GM23248 (cell line): ENCODE measurements at regions not wholly inside any gene's neighbourhood (a gene's known extent, or its start where the extent isn't known, plus 50 kb on each side); places are given as distances from the start of the nearest gene placed in this dataset.
A peak's percentile ranks its signal among the peaks of the same experiment; 100 is the strongest.

Experiments used
- DNase-seq: peaks from one replicate; pipeline ENCODE4 v3.0.0-alpha.2; 2015
- H2AFZ ChIP-seq: fragments of 200-600 bp; sonication (generic); 2 replicates; pipeline ENCODE4 v1.6.1; 2016; ENCODE audit warnings: antibody characterized with exemption
- H3F3A ChIP-seq: fragments of 200-600 bp; sonication (generic); 2 replicates; pipeline ENCODE4 v1.6.1; 2016; ENCODE audit warnings: mild to moderate bottlenecking, antibody characterized with exemption, mixed run types; ENCODE audit not compliant: insufficient read depth
- H3K27ac ChIP-seq: fragments of 200-600 bp; sonication (generic); 2 replicates; pipeline ENCODE4 v1.5.1; 2016; ENCODE audit warnings: mild to moderate bottlenecking
- H3K27me3 ChIP-seq: fragments of 200-600 bp; sonication (generic); replicated peaks from 2 replicates; pipeline ENCODE4 v1.6.1; 2016; ENCODE audit warnings: mild to moderate bottlenecking; ENCODE audit not compliant: insufficient read depth
- H3K36me3 ChIP-seq: fragments of 200-600 bp; sonication (generic); 2 replicates; pipeline ENCODE4 v1.6.1; 2016; ENCODE audit warnings: low read depth, mild to moderate bottlenecking
- H3K4me1 ChIP-seq: fragments of 200-600 bp; sonication (generic); 2 replicates; pipeline ENCODE4 v1.6.1; 2016; ENCODE audit warnings: mild to moderate bottlenecking; ENCODE audit not compliant: insufficient read depth
- H3K4me2 ChIP-seq: fragments of 200-600 bp; sonication (generic); one replicate; pipeline ENCODE4 v1.6.1; 2016; ENCODE audit warnings: mild to moderate bottlenecking; ENCODE audit not compliant: unreplicated experiment
- H3K4me3 ChIP-seq: fragments of 200-600 bp; sonication (generic); 2 replicates; pipeline ENCODE4 v1.5.1; 2016; ENCODE audit warnings: mild to moderate bottlenecking
- H3K79me2 ChIP-seq: fragments of 200-600 bp; sonication (generic); 2 replicates; pipeline ENCODE4 v1.6.1; 2016; ENCODE audit warnings: mild to moderate bottlenecking; ENCODE audit not compliant: insufficient read depth
- H3K9ac ChIP-seq: fragments of 200-600 bp; sonication (generic); 2 replicates; pipeline ENCODE4 v1.6.1; 2016; ENCODE audit warnings: mild to moderate bottlenecking
- H3K9me2 ChIP-seq: fragments of 200-600 bp; sonication (generic); 2 replicates; pipeline ENCODE4 v1.6.1; 2016; ENCODE audit warnings: mixed run types, mild to moderate bottlenecking, moderate library complexity; ENCODE audit not compliant: insufficient read depth
- H3K9me3 ChIP-seq: fragments of 200-600 bp; sonication (generic); one replicate; pipeline ENCODE4 v1.6.1; 2017; ENCODE audit warnings: low read depth
- H4K20me1 ChIP-seq: fragments of 200-600 bp; sonication (generic); 2 replicates; pipeline ENCODE4 v1.6.0; 2016; ENCODE audit not compliant: insufficient read depth
- EZH2 ChIP-seq: fragments of 200-600 bp; sonication (generic); IDR thresholded peaks from 2 replicates; pipeline ENCODE4 v1.6.1; 2018; ENCODE audit warnings: antibody characterized with exemption, mild to moderate bottlenecking; ENCODE audit not compliant: insufficient read depth, poor library complexity, severe bottlenecking
- EZH2phosphoT487 ChIP-seq: fragments of 200-600 bp; sonication (generic); IDR thresholded peaks from 2 replicates; pipeline ENCODE4 v1.6.1; 2018; ENCODE audit warnings: antibody characterized with exemption, moderate library complexity, mild to moderate bottlenecking, low read depth; ENCODE audit not compliant: insufficient read depth
- WGBS, 2 experiments: methylation state at CpG; one replicate each; pipeline ENCODE4 v1.1.6; 2015 to 2017; ENCODE audit warnings: low lambda C conversion rate in 2 of 2, low coverage in 1 of 2; ENCODE audit errors: missing lambda C conversion rate in 2 of 2; 5-methylcytosine and 5-hydroxymethylcytosine counted together
- in situ Hi-C: fragments of 300-500 bp; cut with MboI; formaldehyde crosslinking; loops from 2 replicates; pipeline ENCODE4 v1.15.0; 2020

DNA sequence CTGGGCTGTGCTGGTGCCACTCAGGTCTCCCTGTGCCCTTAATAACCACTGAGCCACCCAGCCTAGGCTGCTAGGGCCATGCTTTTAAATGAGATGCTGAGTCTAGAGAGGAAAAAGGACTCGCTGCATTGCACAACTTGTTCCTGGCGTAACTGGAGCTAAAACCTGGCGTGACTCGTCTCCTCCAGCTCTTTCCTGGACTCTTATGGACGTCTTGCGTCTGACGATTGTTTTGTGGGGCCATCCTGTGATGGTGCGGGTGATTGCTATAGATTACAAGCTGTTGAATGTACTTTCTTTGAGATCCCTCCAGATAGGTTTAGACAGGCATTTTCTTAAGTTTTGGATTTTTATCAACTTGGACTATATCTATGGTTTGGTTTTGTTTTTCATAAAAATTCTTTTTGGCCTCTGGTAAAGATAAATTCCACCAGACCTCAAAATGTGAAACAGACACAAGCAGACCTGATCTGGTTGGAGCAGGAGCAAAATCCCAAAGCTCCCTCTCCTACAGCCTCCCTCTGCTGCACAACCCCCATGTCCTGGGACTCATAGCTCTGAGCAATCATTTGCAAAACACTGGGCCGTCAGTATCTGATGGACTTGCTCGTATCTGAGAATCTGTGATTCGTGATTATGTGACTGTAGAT, 230.3 kb downstream of the ARHGAP12 start:
- Histone ChIP-seq H3K9me3 (no peaks in the 10 kb centered on the region), H2AFZ (peak overlapping the region; percentile 82), H4K20me1 (no peaks in the 10 kb centered on the region), H3K36me3 (no peaks in the 10 kb centered on the region), H3K27me3 (no peaks in the 10 kb centered on the region), H3K4me2 (peak overlapping the region; percentile 72), H3K4me3 (peak overlapping the region; percentile 53), H3K9me2 (no peaks in the 10 kb centered on the region), H3K4me1 (peaks cover 29% of the 10 kb centered on the region), H3F3A (peaks cover 27% of the 10 kb centered on the region), H3K27ac (peak overlapping the region; percentile 91), H3K79me2 (no peaks in the 10 kb centered on the region), H3K9ac (peak overlapping the region; percentile 76)
- DNase-seq: peak; percentile 95
- WGBS, 2 experiments: 2 to 3% methylated on average over 11 of the region's 11 CpGs
- in situ Hi-C loops: no loop called here
- TF ChIP-seq EZH2phosphoT487 (no peak), EZH2 (no peak)

DNA sequence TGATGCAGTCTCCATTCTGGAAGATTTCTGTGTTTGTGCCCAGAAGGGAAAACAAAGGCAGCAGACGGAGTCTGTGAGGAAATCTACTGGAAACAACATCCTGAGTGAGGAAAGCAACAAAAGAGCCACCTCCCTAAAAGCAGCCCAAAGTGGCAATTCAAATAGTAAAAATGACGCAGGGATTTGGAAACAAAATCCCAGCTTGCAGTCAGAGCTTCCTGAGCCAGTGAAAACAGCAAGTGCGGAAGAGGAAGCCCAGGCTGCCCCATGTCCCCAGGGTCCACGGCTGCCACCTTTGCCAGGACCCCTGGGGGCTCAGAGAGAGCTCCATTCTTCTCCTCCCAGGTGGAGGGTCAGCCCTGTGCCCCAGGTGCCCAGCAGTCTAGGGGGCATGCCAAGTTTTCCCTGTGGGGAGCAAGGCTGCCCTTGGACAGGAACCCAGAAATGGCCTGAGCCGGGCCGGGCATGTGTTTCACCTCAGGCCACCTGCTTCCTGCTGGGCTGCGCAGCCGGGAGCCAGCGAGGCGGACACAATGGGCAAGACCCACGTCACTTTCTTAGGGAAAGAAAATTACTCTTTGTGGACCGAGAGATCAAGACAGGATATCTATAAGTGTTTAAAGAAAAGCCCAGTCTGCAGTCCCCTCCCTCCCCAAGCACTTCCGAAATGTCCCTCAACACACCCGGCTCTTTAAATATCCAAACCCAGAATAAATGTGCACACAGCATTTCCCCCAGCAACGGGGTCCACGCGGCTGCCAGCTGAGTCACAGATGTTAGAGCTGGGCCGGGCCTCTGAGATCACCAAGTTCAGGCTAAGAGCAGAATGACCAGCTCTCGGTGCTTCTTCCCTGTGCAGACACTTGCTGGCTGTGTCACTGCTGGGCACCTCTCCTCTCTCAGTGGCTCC, 231.1 kb downstream of the ARHGAP12 start:
- 2 to 6% methylated on average over 19 of the region's 19 CpGs for WGBS, 2 experiments

DNA sequence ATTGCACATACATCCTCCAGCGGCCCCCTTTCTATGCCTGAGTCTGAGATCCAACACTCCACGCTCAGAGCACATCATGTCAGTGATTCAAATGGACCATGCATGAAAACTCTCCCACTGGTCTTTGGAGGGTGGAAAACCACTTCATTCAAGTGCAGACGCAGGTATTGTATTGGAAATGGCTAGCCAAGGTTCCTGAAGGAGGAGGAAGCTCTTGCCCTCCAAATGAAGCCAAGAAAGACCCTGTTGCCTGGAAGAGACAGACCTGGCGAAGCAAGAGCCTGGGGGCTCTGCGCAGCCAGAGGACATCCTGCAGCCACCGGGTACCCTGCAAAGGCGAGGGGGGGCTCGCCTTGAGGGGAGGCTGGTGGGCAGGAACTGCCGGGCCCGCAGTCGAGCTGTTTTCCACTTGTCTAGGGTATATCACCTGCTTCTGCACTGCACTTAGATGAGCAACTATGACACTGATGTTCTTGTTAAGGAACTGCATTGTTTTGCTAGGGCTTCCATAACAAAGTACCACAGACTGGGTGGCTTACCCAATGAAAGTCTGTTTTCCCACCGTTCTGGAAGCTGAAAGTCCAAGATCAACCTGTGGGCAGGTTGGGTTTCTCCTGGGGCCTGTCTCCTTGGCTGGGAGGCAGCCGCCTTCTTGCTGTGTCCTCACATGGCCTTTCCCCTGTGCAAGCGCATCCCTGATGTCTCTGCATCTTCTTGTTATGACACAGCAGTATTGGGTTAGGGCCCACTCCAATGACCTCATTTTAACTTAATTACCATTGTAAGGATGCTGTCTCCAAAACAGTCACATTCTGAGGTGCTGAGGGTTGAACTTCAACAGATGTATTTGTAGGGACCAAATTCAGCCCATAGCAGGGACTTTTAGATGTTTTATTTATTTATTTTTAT, 233.4 kb downstream of the ARHGAP12 start:
- TF ChIP-seq EZH2 (no peak), EZH2phosphoT487 (no peak)
- H3K79me2 ChIP-seq: no peaks in the 10 kb centered on the region
- H4K20me1 ChIP-seq: no peaks in the 10 kb centered on the region
- no peak overlapping the region for H3K4me2 ChIP-seq
- H3K4me1 ChIP-seq: peaks cover 29% of the 10 kb centered on the region
- no peak overlapping the region for H2AFZ ChIP-seq
- no peaks in the 10 kb centered on the region for H3K27me3 ChIP-seq
- peak; percentile 65 for DNase-seq
- no peak overlapping the region for H3K4me3 ChIP-seq
- H3K9me2 ChIP-seq: no peaks in the 10 kb centered on the region
- WGBS, 2 experiments: 97% methylated on average over 14 of the region's 14 CpGs
- no peak overlapping the region for H3K9ac ChIP-seq
- in situ Hi-C loops: no loop called here
- peaks cover 27% of the 10 kb centered on the region for H3F3A ChIP-seq
- no peak overlapping the region for H3K27ac ChIP-seq
- no peaks in the 10 kb centered on the region for H3K36me3 ChIP-seq
- no peaks in the 10 kb centered on the region for H3K9me3 ChIP-seq

More for the DNA sequence above, 231.1 kb downstream of the ARHGAP12 start:
- H3K27me3 ChIP-seq: no peaks in the 10 kb centered on the region
- H3K9ac ChIP-seq: peak overlapping the region; percentile 76
- in situ Hi-C loops: no loop called here
- peak overlapping the region; percentile 82 for H2AFZ ChIP-seq
- H3K79me2 ChIP-seq: no peaks in the 10 kb centered on the region
- no peaks in the 10 kb centered on the region for H4K20me1 ChIP-seq
- H3K9me3 ChIP-seq: no peaks in the 10 kb centered on the region
- peak overlapping the region; percentile 72 for H3K4me2 ChIP-seq
- H3K4me1 ChIP-seq: peaks cover 29% of the 10 kb centered on the region
- peak overlapping the region; percentile 91 for H3K27ac ChIP-seq
- DNase-seq: peak; percentile 95
- H3K9me2 ChIP-seq: no peaks in the 10 kb centered on the region
- no peaks in the 10 kb centered on the region for H3K36me3 ChIP-seq
- H3F3A ChIP-seq: peaks cover 27% of the 10 kb centered on the region
- peak overlapping the region; percentile 53 for H3K4me3 ChIP-seq
- TF ChIP-seq EZH2: no peak
- TF ChIP-seq EZH2phosphoT487: no peak

GRCh38 chr10:31694126-31694685, 234.4 kb downstream of the ARHGAP12 start:
- Histone ChIP-seq H3K36me3 (no peaks in the 10 kb centered on the region), H3K4me2 (no peak overlapping the region), H3K9me3 (peaks cover 3% of the 10 kb centered on the region), H3F3A (peaks cover 20% of the 10 kb centered on the region), H3K9ac (no peak overlapping the region), H2AFZ (no peak overlapping the region), H3K4me3 (no peak overlapping the region), H3K27ac (no peak overlapping the region), H3K27me3 (no peaks in the 10 kb centered on the region), H3K79me2 (no peaks in the 10 kb centered on the region), H3K9me2 (no peaks in the 10 kb centered on the region), H4K20me1 (no peaks in the 10 kb centered on the region), H3K4me1 (peaks cover 27% of the 10 kb centered on the region)
- no peak for DNase-seq
- TF ChIP-seq EZH2: no peak
- no peak for TF ChIP-seq EZH2phosphoT487
- WGBS, 2 experiments: 85 to 88% methylated on average over 6 of the region's 6 CpGs
- in situ Hi-C loops: no loop called here
